Parathyroid adenoma (tissue), 2 donors: ENCODE measurements at regions not wholly inside any gene's neighbourhood (a gene's known extent, or its start where the extent isn't known, plus 50 kb on each side); places are given as distances from the start of the nearest gene placed in this dataset.
"Not testable (repeated sequence)": the region's sequence is repeated elsewhere in the genome, so short reads cannot be mapped to it uniquely, and the experiment has no call there.

Experiments used
- H2AFZ ChIP-seq: fragments of 300-600 bp; sonication (generic); one replicate; pipeline ENCODE4 v1.7.0; 2017; ENCODE audit warnings: antibody characterized with exemption, mild to moderate bottlenecking
- H3K27ac ChIP-seq: fragments of 300-600 bp; sonication (generic); one replicate; pipeline ENCODE4 v1.7.0; 2017
- H3K27me3 ChIP-seq: fragments of 300-600 bp; sonication (generic); one replicate; pipeline ENCODE4 v1.7.0; 2017; ENCODE audit warnings: low read length; ENCODE audit not compliant: control insufficient read depth, insufficient read depth
- H3K36me3 ChIP-seq: fragments of 300-600 bp; sonication (generic); one replicate; pipeline ENCODE4 v1.7.0; 2017; ENCODE audit warnings: low read length; ENCODE audit not compliant: control insufficient read depth, insufficient read depth
- H3K4me1 ChIP-seq: fragments of 300-600 bp; sonication (generic); one replicate; pipeline ENCODE4 v1.7.0; 2017; ENCODE audit warnings: control low read depth
- H3K4me2 ChIP-seq: fragments of 300-600 bp; sonication (generic); one replicate; pipeline ENCODE4 v1.7.0; 2017; ENCODE audit warnings: low read length
- H3K4me3 ChIP-seq: fragments of 300-600 bp; sonication (generic); one replicate; pipeline ENCODE4 v1.7.0; 2017; ENCODE audit warnings: low read depth, low read length
- H3K79me2 ChIP-seq: fragments of 300-600 bp; sonication (generic); one replicate; pipeline ENCODE4 v1.7.0; 2017; ENCODE audit warnings: control low read depth
- H3K9ac ChIP-seq: fragments of 300-600 bp; sonication (generic); one replicate; pipeline ENCODE4 v1.7.0; 2017; ENCODE audit warnings: mild to moderate bottlenecking
- H3K9me3 ChIP-seq: fragments of 300-600 bp; sonication (generic); one replicate; pipeline ENCODE4 v1.7.0; 2017; ENCODE audit warnings: low read length; ENCODE audit not compliant: control insufficient read depth
- CTCF ChIP-seq: fragments of 300-600 bp; sonication (generic); IDR thresholded peaks from one replicate; pipeline ENCODE4 v1.7.0; 2017; ENCODE audit warnings: antibody characterized with exemption, mild to moderate bottlenecking
- donor health status: primary hyperparathyroidism.

- H3K79me2 ChIP-seq, result no peaks in the 10 kb centered on the region
- TF ChIP-seq CTCF, result no peak
- H3K36me3 ChIP-seq, result no peaks in the 10 kb centered on the region
- H3K27me3 ChIP-seq, result no peaks in the 10 kb centered on the region
- no peak overlapping the region for H3K27ac ChIP-seq
- H3K4me2 ChIP-seq, result no peak overlapping the region
- no peak overlapping the region for H3K4me3 ChIP-seq
- no peak overlapping the region for H3K9ac ChIP-seq
- H3K9me3 ChIP-seq, result no peaks in the 10 kb centered on the region
- peaks cover 10% of the 10 kb centered on the region for H3K4me1 ChIP-seq
- H2AFZ ChIP-seq, result no peak overlapping the region
Observed at GRCh38 chr6:71090217-71090616, 133.4 kb upstream of the B3GAT2 start.

DNA sequence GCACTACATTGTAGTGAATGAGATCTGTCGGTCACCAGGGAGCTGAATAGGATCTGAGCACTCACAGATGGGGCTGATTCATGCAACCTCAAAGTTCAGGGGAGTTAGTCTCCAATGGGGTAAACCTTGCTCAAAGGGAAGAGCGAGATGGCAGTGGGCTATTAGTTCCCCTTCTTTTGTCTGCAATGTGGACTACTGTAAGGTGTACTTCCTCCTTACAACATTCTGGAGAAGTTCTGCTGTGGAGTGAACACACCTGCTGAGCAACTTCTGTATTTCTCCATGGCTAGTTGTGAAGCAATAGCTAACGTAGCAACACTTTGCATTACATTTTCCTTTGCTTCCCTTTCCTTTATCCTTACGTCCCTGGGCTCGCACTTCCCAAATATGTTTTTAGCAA lies 134.3 kb upstream of the B3GAT2 start:
- no peaks in the 10 kb centered on the region for H3K36me3 ChIP-seq
- H3K27me3 ChIP-seq, result no peaks in the 10 kb centered on the region
- no peak overlapping the region for H3K9ac ChIP-seq
- H2AFZ ChIP-seq, result no peak overlapping the region
- H3K4me3 ChIP-seq, result no peak overlapping the region
- no peak overlapping the region for H3K27ac ChIP-seq
- no peak overlapping the region for H3K4me2 ChIP-seq
- H3K79me2 ChIP-seq, result no peaks in the 10 kb centered on the region
- TF ChIP-seq CTCF, result no peak
- H3K9me3 ChIP-seq, result no peaks in the 10 kb centered on the region
- peaks cover 10% of the 10 kb centered on the region for H3K4me1 ChIP-seq

- H2AFZ ChIP-seq, result no peak overlapping the region
- peaks cover 10% of the 10 kb centered on the region for H3K4me1 ChIP-seq
- no peaks in the 10 kb centered on the region for H3K27me3 ChIP-seq
- H3K36me3 ChIP-seq, result no peaks in the 10 kb centered on the region
- no peak overlapping the region for H3K9ac ChIP-seq
- no peak for TF ChIP-seq CTCF
- H3K9me3 ChIP-seq, result no peaks in the 10 kb centered on the region
- H3K27ac ChIP-seq, result no peak overlapping the region
- H3K4me3 ChIP-seq, result no peak overlapping the region
- H3K79me2 ChIP-seq, result no peaks in the 10 kb centered on the region
- H3K4me2 ChIP-seq, result no peak overlapping the region
Observed at GRCh38 chr6:71091956-71092355, 135.1 kb upstream of the B3GAT2 start.

- H3K27ac ChIP-seq, H3K9ac ChIP-seq, H3K79me2 ChIP-seq, H2AFZ ChIP-seq, H3K36me3 ChIP-seq, H3K4me3 ChIP-seq, H3K9me3 ChIP-seq, H3K27me3 ChIP-seq, H3K4me2 ChIP-seq, H3K4me1 ChIP-seq: not testable (repeated sequence)
Observed at GRCh38 chr6:71097264-71097663, 140.4 kb upstream of the B3GAT2 start.

DNA sequence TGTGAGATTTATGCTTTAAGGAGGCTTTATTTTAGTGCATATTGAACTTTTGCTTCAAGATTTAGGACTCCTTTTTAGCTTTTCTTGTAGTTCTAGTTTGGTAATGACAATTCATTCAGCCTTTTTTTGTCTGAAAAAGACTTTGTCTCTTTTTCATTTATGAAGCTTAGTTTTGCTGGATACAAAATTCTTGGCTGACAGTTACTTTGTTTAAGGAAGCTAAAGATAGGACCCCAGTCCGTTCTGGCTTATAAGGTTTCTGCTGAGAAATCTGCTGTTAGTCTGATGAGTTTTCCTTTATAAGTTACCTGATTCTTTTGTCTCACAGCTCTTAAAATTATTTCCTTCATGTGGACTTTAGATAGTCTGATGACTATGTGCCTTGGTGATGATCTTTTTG lies 142.8 kb upstream of the B3GAT2 start:
- H3K9me3 ChIP-seq, result peaks cover 3% of the 10 kb centered on the region
- H2AFZ ChIP-seq, result no peak overlapping the region
- no peak overlapping the region for H3K27ac ChIP-seq
- H3K4me3 ChIP-seq, result no peak overlapping the region
- no peak overlapping the region for H3K4me2 ChIP-seq
- no peaks in the 10 kb centered on the region for H3K27me3 ChIP-seq
- H3K4me1 ChIP-seq, result no peaks in the 10 kb centered on the region
- no peaks in the 10 kb centered on the region for H3K79me2 ChIP-seq
- no peak overlapping the region for H3K9ac ChIP-seq
- no peaks in the 10 kb centered on the region for H3K36me3 ChIP-seq
- no peak for TF ChIP-seq CTCF
